NCI-H2171 treated with DMSO at 0.1 percent for 48 hours (cell line): ENCODE measurements at regions not wholly inside any gene's neighbourhood (a gene's known extent, or its start where the extent isn't known, plus 50 kb on each side); places are given as distances from the start of the nearest gene placed in this dataset.

Source experiments
- DNase-seq: peaks from one replicate; lab custom pipeline; 2025; lab: John Stamatoyannopoulos, UW

DNA sequence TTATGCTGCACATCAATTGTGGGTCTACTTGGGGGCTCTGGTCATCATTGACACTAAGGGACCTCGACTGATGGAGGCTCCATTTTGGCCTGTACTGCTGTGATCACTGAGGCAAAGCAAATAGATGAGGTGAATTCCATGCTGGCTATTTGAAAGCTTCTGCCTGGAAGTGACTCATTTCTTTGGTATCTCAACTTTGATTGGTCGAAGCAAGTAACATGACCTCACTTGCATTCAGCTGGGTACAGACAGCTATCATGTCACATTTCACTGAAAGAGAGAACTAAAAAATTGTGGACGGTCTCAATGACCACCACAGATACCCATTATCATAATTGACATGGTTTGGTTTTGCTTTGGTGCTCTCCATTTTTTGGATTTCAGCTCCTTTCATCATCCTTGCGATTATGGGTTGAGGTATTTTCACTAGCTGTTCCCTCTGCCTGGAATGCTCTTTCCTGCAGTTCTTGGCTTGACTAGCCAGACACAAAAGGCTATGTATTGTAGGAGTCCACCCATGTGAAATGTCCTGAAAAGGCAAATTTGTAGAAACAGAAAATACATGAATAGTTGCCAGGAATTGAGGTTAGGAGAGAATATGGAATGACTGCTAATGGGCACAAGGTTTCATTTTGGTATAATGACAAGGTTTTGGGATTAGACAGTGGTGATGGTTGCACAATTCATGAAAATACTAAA, 369.2 kb upstream of the LCORL start:
- no peak for DNase-seq

- no peak for DNase-seq
Measured at GRCh38 chr4:18389115-18389514, 367.6 kb upstream of the LCORL start.

DNA sequence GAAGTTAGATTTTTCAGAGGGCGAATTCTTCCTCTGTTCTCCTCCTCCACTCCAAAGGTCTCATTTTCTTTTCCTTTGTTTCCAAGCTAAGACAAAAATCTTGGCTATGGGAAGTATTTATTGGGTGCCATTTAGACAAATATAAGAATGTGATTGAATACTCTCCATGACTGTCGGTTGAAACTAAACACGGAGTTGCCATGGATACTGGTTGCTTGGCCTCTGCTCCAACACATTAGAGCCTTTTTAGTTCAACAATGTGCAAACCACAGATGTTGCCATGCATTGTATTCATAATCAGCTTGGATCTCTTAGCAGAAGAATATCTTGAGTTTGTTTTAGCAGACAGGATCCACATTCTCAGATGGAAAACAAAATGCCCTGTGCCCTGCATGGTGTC, 366.5 kb upstream of the LCORL start:
- peak; percentile 4 for DNase-seq

GRCh38 chr4:18381186-18381585, 359.6 kb upstream of the LCORL start:
- DNase-seq, result no peak

GRCh38 chr4:18369561-18369960, 348.0 kb upstream of the LCORL start:
- no peak for DNase-seq

DNA sequence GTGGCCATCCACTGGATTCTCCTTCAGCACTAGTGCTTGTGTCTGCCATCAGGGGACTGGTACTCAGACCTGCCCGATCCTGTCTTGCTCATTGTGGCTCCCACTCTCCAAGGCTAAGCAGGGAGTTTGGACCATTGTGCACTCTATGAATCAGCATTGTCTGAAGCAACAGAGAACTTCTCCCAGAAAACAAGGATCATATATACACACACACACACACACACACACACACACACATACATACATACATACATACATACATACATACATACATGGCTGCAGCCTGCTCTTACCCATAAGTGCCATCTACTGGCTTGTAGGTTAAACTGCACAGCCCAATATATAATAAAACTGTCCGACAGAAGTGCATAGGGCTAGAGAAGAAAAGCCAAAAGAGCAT, 345.3 kb upstream of the LCORL start:
- peak; percentile 44 for DNase-seq

DNA sequence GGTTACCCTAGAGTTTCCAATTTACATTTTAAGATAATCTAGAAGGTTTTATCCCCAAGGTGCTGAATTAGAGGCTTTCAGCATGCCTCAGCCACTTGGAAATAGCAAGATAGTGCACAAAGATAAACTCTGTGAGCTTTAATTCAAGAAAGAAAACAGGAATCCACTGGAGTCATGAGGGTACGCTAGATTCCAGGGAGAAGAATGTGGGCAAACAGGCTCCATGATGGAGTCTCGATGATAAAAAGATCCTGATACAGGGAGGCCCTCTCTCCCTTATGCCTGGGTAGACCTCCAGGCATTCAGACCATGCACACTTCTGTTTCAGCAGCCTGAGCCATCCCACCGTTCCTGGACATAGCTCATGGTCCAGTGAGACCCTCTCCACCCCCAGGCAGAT, 344.6 kb upstream of the LCORL start:
- DNase-seq, result no peak

DNA sequence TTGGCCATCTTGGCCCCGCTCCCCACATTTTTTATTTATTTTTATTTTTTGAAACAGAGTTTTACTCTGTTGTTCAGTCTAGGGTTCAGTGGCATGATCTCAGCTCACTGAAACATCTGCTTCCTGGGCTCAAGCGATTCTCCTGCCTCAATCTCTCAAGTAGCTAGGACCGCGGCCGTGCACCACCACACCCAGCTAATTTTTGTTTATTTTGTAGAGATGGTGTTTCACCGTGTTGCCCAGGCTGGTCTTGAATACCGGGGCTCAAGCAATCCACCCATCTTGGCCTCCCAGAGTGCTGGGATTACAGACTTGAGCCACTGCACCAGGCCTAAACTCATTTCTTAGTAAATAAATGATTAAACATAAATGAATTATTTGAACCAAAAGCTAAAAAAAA, 322.0 kb upstream of the LCORL start:
- DNase-seq, result no peak

DNA sequence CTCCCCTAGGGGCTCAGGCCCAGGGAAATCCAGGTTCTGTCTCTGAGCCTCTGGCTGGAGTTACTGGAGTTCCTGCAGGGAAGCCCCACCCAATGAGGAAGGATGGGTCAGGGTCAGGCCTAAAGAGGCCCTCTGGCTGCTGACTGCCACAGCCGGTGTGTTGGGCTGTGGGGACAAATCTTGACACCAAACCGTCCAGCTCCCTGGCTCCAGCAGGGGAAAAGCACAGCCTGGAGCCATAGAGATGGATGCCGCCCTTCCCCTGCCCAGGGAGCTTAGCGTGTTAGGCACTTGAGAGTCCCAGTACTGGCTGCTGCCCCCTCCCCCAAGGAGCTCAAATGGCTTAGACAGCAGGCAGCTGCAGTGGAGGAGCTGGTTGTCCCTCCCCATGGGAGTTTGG, 321.3 kb upstream of the LCORL start:
- DNase-seq, result no peak

DNA sequence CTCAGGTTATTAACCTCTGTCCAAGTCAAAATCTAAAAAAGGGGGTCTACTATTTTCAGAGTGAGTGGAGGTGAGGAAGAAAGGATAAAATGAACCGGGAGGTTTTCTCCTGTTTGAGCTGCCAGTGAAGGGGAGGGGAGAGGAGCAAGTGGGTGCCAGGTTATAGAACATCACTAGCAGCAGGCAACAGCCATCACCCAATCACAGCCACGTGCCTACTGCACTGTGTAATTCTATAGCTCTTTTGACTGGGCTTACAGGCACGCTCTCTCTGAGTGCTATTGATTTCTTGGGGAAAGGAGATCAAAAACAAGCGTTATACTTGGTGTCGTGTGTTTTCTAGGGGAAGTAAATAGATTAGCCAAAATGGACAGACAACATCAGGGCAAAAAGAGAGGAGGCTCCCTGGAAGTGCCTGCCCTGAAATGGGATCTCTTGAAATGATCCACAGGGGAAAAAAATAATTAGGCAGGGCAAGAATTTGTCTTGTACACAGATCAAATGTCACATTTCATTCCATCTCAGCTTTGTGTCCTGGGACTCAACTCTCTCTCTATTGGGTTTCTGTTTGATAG, 300.5 kb upstream of the LCORL start:
- DNase-seq, result peak; percentile 90

DNA sequence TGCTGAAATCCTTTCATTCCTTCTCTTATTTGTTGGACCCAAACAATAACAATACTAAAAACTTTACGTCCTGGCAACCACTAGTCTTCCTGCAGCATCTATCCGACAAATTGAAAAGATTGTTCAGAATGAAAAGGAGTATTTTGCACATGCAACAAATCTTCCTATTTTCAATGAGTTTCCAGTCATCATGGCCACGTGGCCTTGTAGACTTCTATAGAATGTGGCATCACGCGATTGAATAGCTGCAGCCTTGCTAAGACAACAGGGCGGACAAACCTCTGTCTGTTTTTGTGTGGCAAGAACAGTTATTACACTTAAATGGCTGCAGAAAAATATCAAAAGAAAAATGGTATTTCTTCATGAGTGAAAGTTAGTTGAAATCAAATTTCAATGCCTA, 297.9 kb upstream of the LCORL start:
- no peak for DNase-seq

DNA sequence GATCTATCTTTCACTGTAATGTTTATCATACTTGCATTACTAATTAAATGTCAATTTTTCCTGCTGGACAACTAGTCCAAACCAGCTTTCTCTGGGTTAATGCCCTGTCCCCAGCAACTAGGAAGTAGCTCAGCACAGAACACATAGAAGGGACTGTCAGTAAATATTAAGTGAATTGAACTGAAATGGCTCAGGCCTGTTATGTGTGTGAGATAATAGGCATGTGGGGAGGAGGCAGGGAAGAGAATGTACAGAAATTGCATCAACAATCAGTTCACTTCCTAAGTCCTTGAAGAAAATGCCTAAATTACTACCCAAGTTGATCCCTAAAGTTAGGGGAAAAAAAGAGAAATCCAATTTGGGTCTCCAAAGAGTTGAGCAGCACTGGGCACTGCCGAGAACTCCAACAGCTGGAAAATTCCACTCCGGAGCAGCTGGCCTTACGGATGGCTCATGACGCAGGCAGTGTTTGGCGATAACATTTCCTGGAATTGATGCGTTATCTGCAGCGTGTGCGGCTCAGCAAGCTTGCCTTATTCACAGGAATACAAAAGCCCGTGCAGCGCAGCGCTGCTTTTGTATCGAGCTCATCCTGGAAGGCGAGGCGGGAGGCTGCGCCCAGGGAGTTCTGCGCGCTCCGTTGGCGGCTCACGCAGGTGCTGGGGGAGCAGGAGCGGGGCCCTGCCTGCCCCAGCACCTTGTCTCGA, 297.3 kb upstream of the LCORL start:
- no peak for DNase-seq

DNA sequence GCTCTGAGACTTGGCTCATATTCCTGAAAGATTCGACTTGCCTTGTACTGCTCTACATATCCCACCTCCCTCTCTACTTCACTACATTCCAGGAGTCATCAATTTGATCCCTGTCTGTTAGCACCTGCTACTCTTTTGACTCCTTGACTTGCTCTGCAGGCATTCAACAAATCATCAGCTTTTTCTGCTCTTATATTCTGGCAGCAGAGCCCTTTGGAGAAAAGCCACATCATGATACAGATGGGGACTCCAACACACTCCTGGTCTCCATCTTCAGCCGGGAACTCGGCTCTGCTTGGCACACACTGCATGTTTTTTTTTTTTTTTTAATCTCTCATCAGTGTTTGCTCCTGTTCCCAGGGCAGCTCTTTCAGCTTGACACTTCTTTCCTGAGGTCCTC, 293.2 kb upstream of the LCORL start:
- peak; percentile 32 for DNase-seq

DNA sequence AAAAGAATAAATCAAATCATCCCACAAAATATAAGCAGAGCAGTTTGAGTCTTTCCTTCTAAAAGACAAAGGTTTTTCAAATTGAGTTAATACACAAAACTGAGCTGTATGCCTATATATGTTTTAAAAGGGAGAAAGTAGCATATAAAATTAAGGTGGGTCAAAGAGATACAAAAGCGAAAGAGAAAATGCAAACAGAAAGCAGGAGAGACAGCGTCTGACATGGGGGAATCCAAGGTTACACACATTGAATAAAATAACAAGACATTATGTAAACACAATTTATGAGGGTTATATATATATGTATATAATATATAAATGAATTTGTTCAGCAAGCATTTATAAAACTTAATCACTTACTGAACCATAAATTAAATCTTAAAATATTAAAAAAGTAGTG, 276.1 kb upstream of the LCORL start:
- no peak for DNase-seq

DNA sequence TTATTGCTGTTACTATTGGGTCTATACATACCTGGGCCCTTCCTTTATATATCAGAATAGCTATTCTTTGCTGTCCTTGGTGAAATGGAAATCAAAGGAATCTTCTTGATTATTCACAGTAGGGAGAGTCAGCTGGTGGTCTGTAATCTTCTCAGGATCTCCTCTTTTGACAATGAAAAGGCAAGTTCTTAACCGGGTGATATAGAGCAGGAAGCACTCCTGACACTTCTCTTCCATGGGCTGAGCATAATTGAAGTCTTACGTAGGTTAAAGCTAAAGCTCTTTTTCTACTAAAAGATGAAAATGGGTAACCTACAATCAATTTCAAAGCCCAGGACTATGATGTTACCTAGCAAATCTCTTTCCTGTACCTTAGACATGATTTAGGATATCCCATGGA, 274.9 kb upstream of the LCORL start:
- DNase-seq, result no peak

- DNase-seq, result no peak
Measured at GRCh38 chr4:18294846-18295245, 273.3 kb upstream of the LCORL start.

DNA sequence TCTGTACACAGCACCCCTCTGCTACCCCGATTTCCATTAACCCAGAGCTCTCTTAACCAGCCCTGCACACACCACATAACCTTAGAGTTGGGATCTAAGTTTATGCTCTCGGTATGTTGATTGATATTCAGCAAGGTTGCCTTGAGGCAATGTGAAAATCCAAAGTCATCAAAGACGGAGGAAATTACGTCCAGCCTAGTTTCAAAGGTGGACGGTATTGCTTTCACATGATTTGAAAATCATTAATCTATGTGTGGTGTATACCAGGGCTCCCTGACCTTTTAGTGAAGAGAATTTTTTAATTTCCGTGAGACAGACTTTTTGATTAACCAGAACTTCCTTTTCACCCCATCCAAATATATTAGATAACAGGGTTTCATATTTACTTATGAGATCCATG, 272.5 kb upstream of the LCORL start:
- DNase-seq, result no peak

DNA sequence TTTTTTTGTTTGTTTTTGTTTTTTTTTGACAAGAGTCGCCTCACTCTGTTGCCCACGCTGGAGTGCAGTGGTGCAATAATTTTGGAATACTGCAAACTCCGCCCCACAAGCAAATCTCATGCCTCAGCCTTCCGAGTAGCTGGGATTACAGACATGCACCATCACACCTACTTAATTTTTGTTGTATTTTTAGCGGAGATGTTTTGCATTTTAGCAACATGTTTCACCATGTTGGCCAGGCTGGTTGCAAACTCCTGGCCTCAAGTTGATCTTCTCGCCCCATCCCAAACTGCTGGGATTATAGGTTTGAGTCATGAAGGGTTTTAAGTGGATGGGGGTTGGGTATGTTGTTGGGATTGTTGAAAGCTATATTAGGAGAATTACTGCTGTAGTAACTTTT, 270.9 kb upstream of the LCORL start:
- DNase-seq, result no peak

GRCh38 chr4:18291981-18292380, 270.4 kb upstream of the LCORL start:
- DNase-seq, result no peak

DNA sequence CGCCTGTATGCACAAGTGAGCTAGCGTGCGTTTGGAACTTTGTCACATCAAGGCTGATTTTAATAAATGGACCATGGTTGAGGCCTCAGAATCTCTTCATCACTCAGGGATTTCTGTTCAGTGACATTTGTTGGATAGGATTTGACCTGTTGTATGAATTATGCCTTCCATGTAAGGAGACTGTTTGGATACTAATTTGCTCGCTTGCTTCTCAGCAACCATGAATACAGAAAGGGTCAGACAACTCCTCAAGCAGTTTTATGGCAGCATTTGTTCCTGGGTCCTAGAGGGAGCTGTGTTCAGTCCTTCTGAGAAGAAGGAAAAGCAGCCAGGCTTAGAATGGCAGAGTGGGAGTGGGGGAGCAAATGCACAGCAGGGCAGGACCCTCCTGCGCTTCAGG, 269.7 kb upstream of the LCORL start:
- no peak for DNase-seq

DNA sequence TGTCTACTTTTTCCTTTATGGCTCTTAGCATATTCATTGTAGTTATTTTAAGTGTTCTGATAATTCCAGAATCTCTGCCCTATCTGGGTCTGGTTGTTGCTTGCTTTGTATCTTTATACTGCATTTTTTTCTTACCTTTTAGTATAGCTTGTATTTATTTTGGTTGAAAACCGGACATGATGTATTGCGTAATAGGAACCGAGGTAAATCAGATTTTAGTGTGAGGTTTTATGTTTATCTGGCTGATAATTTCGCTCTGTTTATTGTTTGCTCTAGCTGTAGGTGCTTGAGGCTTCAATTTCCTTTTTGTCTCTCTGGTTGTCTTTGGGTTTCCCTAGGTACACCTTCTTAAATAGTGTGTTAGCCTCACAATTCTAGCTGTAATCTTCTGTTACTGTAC, 263.8 kb upstream of the LCORL start:
- no peak for DNase-seq

DNA sequence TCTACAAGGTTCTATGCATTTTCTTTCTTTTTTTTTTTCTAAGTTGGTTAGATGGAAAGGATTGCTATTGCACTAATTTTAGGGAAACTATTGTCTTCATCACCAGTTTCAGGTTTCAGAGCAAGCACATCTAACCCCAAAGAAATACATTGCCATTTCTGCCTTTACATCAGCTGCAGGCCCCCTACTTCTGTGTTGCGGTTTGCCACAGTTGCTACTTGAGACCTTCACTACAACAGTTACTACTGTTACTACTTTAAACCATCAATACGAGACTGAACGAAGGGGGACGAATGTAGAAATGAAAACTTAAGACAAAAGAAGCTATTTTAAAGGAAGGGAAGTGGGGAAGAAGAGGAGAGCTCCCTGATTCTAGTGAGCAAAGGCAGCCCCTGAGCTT, 256.7 kb upstream of the LCORL start:
- DNase-seq, result no peak

DNA sequence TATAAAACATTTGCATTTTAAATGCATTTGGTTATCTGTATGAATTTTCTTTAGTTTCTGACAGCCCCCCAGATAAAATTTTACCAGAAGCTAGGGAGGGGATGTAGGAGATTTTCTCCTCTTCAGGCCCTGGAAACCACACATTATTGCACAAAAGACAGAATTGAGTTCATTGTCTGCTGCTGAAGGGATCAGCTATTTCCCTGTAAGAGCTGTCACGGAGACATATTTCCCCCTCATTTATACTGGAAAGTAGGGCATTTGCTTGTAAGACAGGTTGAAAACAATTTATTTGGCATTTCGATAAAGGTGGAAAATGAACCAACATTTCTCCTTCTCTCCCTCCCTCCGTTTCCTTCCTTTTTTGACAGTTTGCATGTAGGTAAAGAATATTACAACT, 241.3 kb upstream of the LCORL start:
- no peak for DNase-seq

GRCh38 chr4:18252052-18252451, 230.5 kb upstream of the LCORL start:
- no peak for DNase-seq
